A549 (cell line): ENCODE measurements at regions not wholly inside any gene's neighbourhood (a gene's known extent, or its start where the extent isn't known, plus 50 kb on each side); places are given as distances from the start of the nearest gene placed in this dataset.

Experiments used
- ATAC-seq, 2 experiments: fragments of 200-7000 bp in 1 of 2; fragments of >200 bp in 1 of 2; cut with Nextera tagmentation in 1 of 2; cut with Tn5 transposase in 1 of 2; 3 replicates each; pipeline versions ENCODE4 v1.8.0 to v1.9.1; 2018 to 2020; ENCODE audit warnings: mild to moderate bottlenecking in 1 of 2, moderate library complexity in 1 of 2
- CTCF ChIA-PET: fragments of 300-600 bp; sonication (Branson Sonifier 250); formaldehyde crosslinking; extraction: SDS; loops from one replicate; lab custom pipeline; 2021; ENCODE audit warnings: antibody characterized with exemption, inconsistent platforms; lab: Yijun Ruan, JAX
- POLR2A ChIA-PET: fragments of 350-600 bp; formaldehyde crosslinking; extraction: SDS; loops from one replicate; lab custom pipeline; 2021; ENCODE audit warnings: antibody characterized with exemption, inconsistent platforms; lab: Yijun Ruan, JAX
- DNase-seq, 2 experiments: peaks; one replicate each; pipeline versions ENCODE4 v3.0.0 to v3.0.0-alpha.2; 2011 to 2016; ENCODE audit warnings: low read depth in 1 of 2, low spot score in 1 of 2
- FAIRE-seq: peaks from 2 replicates; lab custom pipeline; 2011; peaks lifted over from hg19 to GRCh38; lab: Jason Lieb, UNC
- H3K27ac ChIP-seq, 2 experiments: fragments of >200 bp; sonication (Bioruptor Twin); formaldehyde crosslinking; 3 replicates each; pipeline ENCODE4 v1.5.1; 2016 to 2017
- H3K4me1 ChIP-seq: fragments of >200 bp; sonication (Bioruptor Twin); formaldehyde crosslinking; 3 replicates; pipeline ENCODE4 v1.6.1; 2016
- H3K4me2 ChIP-seq: fragments of >200 bp; sonication (Bioruptor Twin); formaldehyde crosslinking; 3 replicates; pipeline ENCODE4 v1.6.1; 2016
- H3K4me3 ChIP-seq: fragments of >200 bp; sonication (Bioruptor Twin); formaldehyde crosslinking; 3 replicates; pipeline ENCODE4 v1.5.1; 2016
- H3K9me3 ChIP-seq: fragments of >200 bp; sonication (Bioruptor Twin); formaldehyde crosslinking; 3 replicates; pipeline ENCODE4 v1.6.1; 2016
- BHLHE40 ChIP-seq: IDR thresholded peaks from 2 replicates; pipeline ENCODE4 v1.6.1; 2012; ENCODE audit warnings: low read depth, low read length, inconsistent platforms
- CBX8 ChIP-seq: fragments of 200-600 bp; sonication (generic); IDR thresholded peaks from 2 replicates; pipeline ENCODE4 v1.6.1; 2016
- CEBPB ChIP-seq, 2 experiments: fragments of >200 bp in 1 of 2; sonication (Bioruptor Twin) in 1 of 2; formaldehyde crosslinking in 1 of 2; IDR thresholded peaks; 2 replicates each; pipeline ENCODE4 v1.6.1; 2012 to 2016
- E2F6 ChIP-seq: IDR thresholded peaks from 2 replicates; pipeline ENCODE4 v1.6.1; 2012; ENCODE audit warnings: low read depth, borderline replicate concordance
- EHF ChIP-seq: fragments of 250-450 bp; sonication (Bioruptor Pico); IDR thresholded peaks from 2 replicates; pipeline ENCODE4 v1.5.0; 2020; ENCODE audit warnings: mild to moderate bottlenecking
- EHMT2 ChIP-seq: fragments of 200-600 bp; sonication (generic); IDR thresholded peaks from 2 replicates; pipeline ENCODE4 v1.6.1; 2016; ENCODE audit warnings: antibody characterized with exemption, low read depth, mild to moderate bottlenecking, moderate library complexity
- ELK1 ChIP-seq: fragments of 150-350 bp; IDR thresholded peaks from 2 replicates; pipeline ENCODE4 v1.6.1; 2014; ENCODE audit warnings: low read depth, mild to moderate bottlenecking, low read length
- EP300 ChIP-seq, 2 experiments: fragments of >200 bp; sonication (Bioruptor Twin); formaldehyde crosslinking; IDR thresholded peaks; 2 replicates in 1 of 2; 3 replicates in 1 of 2; pipeline ENCODE4 v1.6.1; 2016 to 2017
- FOSB ChIP-seq: fragments of 250-450 bp; sonication (Bioruptor Pico); IDR thresholded peaks from 2 replicates; pipeline ENCODE4 v1.5.0; 2020; ENCODE audit warnings: mild to moderate bottlenecking, moderate library complexity
- FOSL2 ChIP-seq, 2 experiments: fragments of 450-650 bp in 1 of 2; fragments of >200 bp in 1 of 2; sonication (Bioruptor Twin) in 1 of 2; formaldehyde crosslinking; IDR thresholded peaks; 2 replicates each; pipeline versions ENCODE4 v1.5.0 to v1.6.1; 2016 to 2020; ENCODE audit warnings: mild to moderate bottlenecking in 1 of 2, moderate library complexity in 1 of 2
- FOXS1 ChIP-seq: fragments of 250-450 bp; sonication (Bioruptor Pico); IDR thresholded peaks from 2 replicates; pipeline ENCODE4 v1.5.0; 2020; ENCODE audit warnings: mild to moderate bottlenecking, moderate library complexity
- GATA3 ChIP-seq: IDR thresholded peaks from 2 replicates; pipeline ENCODE4 v1.6.1; 2012; ENCODE audit warnings: borderline replicate concordance
- HDAC2 ChIP-seq: fragments of 200-600 bp; sonication (generic); IDR thresholded peaks from 2 replicates; pipeline ENCODE4 v1.6.1; 2016
- HES2 ChIP-seq: fragments of >200 bp; sonication (Bioruptor Twin); formaldehyde crosslinking; IDR thresholded peaks from 2 replicates; pipeline ENCODE4 v1.6.1; 2016
- HMGXB4 ChIP-seq: fragments of 250-450 bp; sonication (Bioruptor Pico); IDR thresholded peaks from 2 replicates; pipeline ENCODE4 v1.5.0; 2021; ENCODE audit warnings: mild to moderate bottlenecking, moderate library complexity, borderline replicate concordance
- HOXB5 ChIP-seq: fragments of 250-450 bp; sonication (Bioruptor Pico); IDR thresholded peaks from 2 replicates; pipeline ENCODE4 v1.5.0; 2020; ENCODE audit warnings: mild to moderate bottlenecking, moderate library complexity
- JUNB ChIP-seq: fragments of >200 bp; sonication (Bioruptor Twin); formaldehyde crosslinking; IDR thresholded peaks from 2 replicates; pipeline ENCODE4 v1.6.1; 2016
- KDM5A ChIP-seq: fragments of 200-600 bp; sonication (generic); IDR thresholded peaks from 2 replicates; pipeline ENCODE4 v1.6.1; 2016; ENCODE audit warnings: antibody characterized with exemption, mild to moderate bottlenecking
- MYC ChIP-seq: IDR thresholded peaks from 2 replicates; pipeline ENCODE4 v1.6.1; 2012; ENCODE audit warnings: mild to moderate bottlenecking, inconsistent platforms, low read length, improper control_type of control experiment, borderline replicate concordance
- NPAS2 ChIP-seq: fragments of 250-450 bp; sonication (Bioruptor Pico); IDR thresholded peaks from 2 replicates; pipeline ENCODE4 v1.8.0; 2022; ENCODE audit warnings: mild to moderate bottlenecking, moderate library complexity, borderline replicate concordance
- NR3C1 ChIP-seq: fragments of >200 bp; sonication (Bioruptor Twin); formaldehyde crosslinking; IDR thresholded peaks from 3 replicates; pipeline ENCODE4 v1.6.1; 2017
- RAD21 ChIP-seq, 2 experiments: fragments of >200 bp in 1 of 2; sonication (Bioruptor Twin) in 1 of 2; formaldehyde crosslinking in 1 of 2; IDR thresholded peaks in 1 of 2; conservative IDR thresholded peaks in 1 of 2; 2 replicates in 1 of 2; 3 replicates in 1 of 2; pipeline ENCODE4 v1.6.1; 2012 to 2018; ENCODE audit warnings: inconsistent platforms in 1 of 2
- RARB ChIP-seq: fragments of 250-450 bp; sonication (Bioruptor Pico); IDR thresholded peaks from 2 replicates; pipeline ENCODE4 v1.8.0; 2021; ENCODE audit warnings: mild to moderate bottlenecking, moderate library complexity
- RCOR1 ChIP-seq: fragments of 150-350 bp; IDR thresholded peaks from 2 replicates; pipeline ENCODE4 v1.6.1; 2014; ENCODE audit warnings: antibody characterized with exemption, low read length, low read depth
- TFCP2L1 ChIP-seq: fragments of 250-450 bp; sonication (Bioruptor Pico); IDR thresholded peaks from 2 replicates; pipeline ENCODE4 v1.5.0; 2021; ENCODE audit warnings: mild to moderate bottlenecking
- USF2 ChIP-seq: fragments of 450-650 bp; IDR thresholded peaks from 2 replicates; pipeline ENCODE4 v1.6.1; 2014; ENCODE audit warnings: antibody characterized with exemption
- ZC3H11A ChIP-seq: fragments of 450-650 bp; IDR thresholded peaks from 2 replicates; pipeline ENCODE4 v1.6.1; 2014; ENCODE audit warnings: antibody characterized with exemption, mild to moderate bottlenecking
- ZFP36 ChIP-seq: fragments of 450-650 bp; IDR thresholded peaks from 2 replicates; pipeline ENCODE4 v1.6.1; 2014; ENCODE audit warnings: borderline replicate concordance; ENCODE audit not compliant: partially characterized antibody
- ZNF302 ChIP-seq: fragments of 250-450 bp; sonication (Bioruptor Pico); IDR thresholded peaks from 2 replicates; pipeline ENCODE4 v1.9.0; 2021; ENCODE audit warnings: inconsistent platforms, mild to moderate bottlenecking, moderate library complexity
- WGBS: methylation state at CpG from one replicate; pipeline ENCODE4 v1.1.6; 2017; ENCODE audit errors: missing lambda C conversion rate; 5-methylcytosine and 5-hydroxymethylcytosine counted together

GRCh38 chr10:128281343-128281742 is 155.1 kb upstream of the MKI67 start:
- H3K4me1 ChIP-seq = no peaks in the 10 kb centered on the region
- no peak overlapping the region for H3K27ac ChIP-seq
- ATAC-seq = no peak
- ChIA-PET POLR2A (no interaction called here), CTCF (no interaction called here)
- no peak for DNase-seq
- TF ChIP-seq CEBPB (IDR thresholded peaks at IDR 0.05) (no peak), EHF (no peak), FOXS1 (no peak), RARB (no peak), JUNB (no peak), EP300 (IDR thresholded peaks at IDR 0.05) (no peak), ELK1 (no peak), E2F6 (no peak), ZC3H11A (no peak), MYC (no peak), FOSB (no peak), HOXB5 (CRISPR knock-in tag) (no peak), HES2 (no peak), HMGXB4 (CRISPR knock-in tag) (no peak), RCOR1 (no peak), HDAC2 (no peak)
- H3K9me3 ChIP-seq = no peaks in the 10 kb centered on the region
- WGBS = 63% methylated on average over 5 of the region's 6 CpGs
- FAIRE-seq = no peak
- no peak overlapping the region for H3K4me3 ChIP-seq
- H3K4me2 ChIP-seq = no peak overlapping the region

GRCh38 chr10:128281861-128282260 is 155.6 kb upstream of the MKI67 start:
- no peak overlapping the region for H3K4me2 ChIP-seq
- ATAC-seq (no peak), DNase-seq (no peak), FAIRE-seq (no peak)
- no peaks in the 10 kb centered on the region for H3K9me3 ChIP-seq
- CTCF ChIA-PET = no interaction called here
- 46% methylated on average over 14 of the region's 14 CpGs for WGBS
- no peak overlapping the region for H3K4me3 ChIP-seq
- no peak for TF ChIP-seq NPAS2
- no peak for TF ChIP-seq ELK1
- no peak for TF ChIP-seq NR3C1
- no peak for TF ChIP-seq BHLHE40
- no peak for TF ChIP-seq RARB
- TF ChIP-seq KDM5A = no peak
- TF ChIP-seq TFCP2L1 = no peak
- no peak for TF ChIP-seq ZNF302 (CRISPR knock-in tag)
- no peak for TF ChIP-seq CBX8
- TF ChIP-seq GATA3 = no peak
- no peak for TF ChIP-seq JUNB
- no peak for TF ChIP-seq EHMT2
- TF ChIP-seq ZFP36 = no peak
- TF ChIP-seq USF2 = no peak
- TF ChIP-seq HMGXB4 (CRISPR knock-in tag) = no peak
- no peak for TF ChIP-seq RAD21 (conservative IDR thresholded peaks at IDR 0.05 in 1 of 2, IDR thresholded peaks at IDR 0.05 in 1 of 2)
- TF ChIP-seq FOSL2 (IDR thresholded peaks at IDR 0.05) = no peak
- no peak for TF ChIP-seq FOSL2 (CRISPR knock-in tag; IDR thresholded peaks at IDR 0.05)
- H3K27ac ChIP-seq = no peak overlapping the region
- POLR2A ChIA-PET = no interaction called here
- H3K4me1 ChIP-seq = no peaks in the 10 kb centered on the region
